ENCODE measurements at regions not wholly inside any gene's neighbourhood (a gene's known extent, or its start where the extent isn't known, plus 50 kb on each side); places are given as distances from the start of the nearest gene placed in this dataset.

DNA sequence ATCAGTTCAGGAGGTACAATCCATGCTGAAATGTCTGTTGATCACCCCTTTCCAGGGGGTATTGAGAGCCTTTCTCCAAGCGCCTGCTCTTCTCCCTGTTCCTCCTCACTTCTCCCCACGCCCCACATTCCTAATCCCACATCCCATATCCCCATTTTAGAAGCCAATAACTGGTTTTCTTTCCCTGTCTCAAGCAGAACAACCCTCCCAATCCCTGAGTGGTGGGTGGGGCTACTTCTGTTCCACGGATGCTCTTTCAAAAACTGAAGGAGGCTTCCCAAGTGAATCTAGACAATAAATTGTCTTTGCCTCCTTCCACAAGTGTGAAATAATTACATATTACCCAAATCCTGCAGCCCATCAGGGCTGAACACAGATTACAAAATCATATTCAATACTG, 77.0 kb upstream of the SEMA6A start:
- H3K27me3 ChIP-seq, result no peaks in the 10 kb centered on the region
- H3K4me3 ChIP-seq, result no peak overlapping the region
- no peak for DNase-seq (ENCODE audit: extremely low spot score in 2 of 2)
- H3K36me3 ChIP-seq, result no peaks in the 10 kb centered on the region
- intact Hi-C loops (cut with DNase I), result no loop called here
- H3K9me3 ChIP-seq, result no peaks in the 10 kb centered on the region
- TF ChIP-seq POLR2AphosphoS5 (IDR thresholded peaks at IDR 0.05; ENCODE audit: insufficient read depth in 1 of 2, low read depth in 1 of 2) (no peak), POLR2A (IDR thresholded peaks at IDR 0.05) (no peak)
- TF ChIP-seq, protein P1, sequence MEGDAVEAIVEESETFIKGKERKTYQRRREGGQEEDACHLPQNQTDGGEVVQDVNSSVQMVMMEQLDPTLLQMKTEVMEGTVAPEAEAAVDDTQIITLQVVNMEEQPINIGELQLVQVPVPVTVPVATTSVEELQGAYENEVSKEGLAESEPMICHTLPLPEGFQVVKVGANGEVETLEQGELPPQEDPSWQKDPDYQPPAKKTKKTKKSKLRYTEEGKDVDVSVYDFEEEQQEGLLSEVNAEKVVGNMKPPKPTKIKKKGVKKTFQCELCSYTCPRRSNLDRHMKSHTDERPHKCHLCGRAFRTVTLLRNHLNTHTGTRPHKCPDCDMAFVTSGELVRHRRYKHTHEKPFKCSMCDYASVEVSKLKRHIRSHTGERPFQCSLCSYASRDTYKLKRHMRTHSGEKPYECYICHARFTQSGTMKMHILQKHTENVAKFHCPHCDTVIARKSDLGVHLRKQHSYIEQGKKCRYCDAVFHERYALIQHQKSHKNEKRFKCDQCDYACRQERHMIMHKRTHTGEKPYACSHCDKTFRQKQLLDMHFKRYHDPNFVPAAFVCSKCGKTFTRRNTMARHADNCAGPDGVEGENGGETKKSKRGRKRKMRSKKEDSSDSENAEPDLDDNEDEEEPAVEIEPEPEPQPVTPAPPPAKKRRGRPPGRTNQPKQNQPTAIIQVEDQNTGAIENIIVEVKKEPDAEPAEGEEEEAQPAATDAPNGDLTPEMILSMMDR (IDR thresholded peaks at IDR 0.05), result no peak
- peaks cover 7% of the 10 kb centered on the region for H3K4me1 ChIP-seq
- no peak overlapping the region for H3K27ac ChIP-seq

DNA sequence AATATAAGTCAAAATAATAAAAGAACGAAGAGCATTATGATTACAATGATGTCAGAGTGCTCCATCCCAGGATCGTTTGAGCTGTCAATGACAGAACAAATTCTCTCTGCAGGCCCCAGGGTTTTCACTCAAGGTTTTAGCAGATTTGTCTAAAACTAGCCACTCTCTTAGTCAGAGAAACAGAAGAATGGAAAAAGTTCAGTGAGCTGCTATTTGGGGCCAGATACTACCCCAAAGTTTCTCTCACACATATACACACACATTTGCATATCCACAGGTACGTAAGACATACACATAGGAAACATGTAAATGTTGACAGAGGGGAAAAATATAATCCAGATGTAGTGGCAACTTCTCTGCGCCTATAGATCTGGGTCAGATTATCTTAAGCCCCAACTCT, 76.3 kb upstream of the SEMA6A start:
- TF ChIP-seq, protein P1 (IDR thresholded peaks at IDR 0.05), result no peak
- TF ChIP-seq POLR2AphosphoS5 (IDR thresholded peaks at IDR 0.05; ENCODE audit: insufficient read depth in 1 of 2, low read depth in 1 of 2), result no peak
- no peak for TF ChIP-seq POLR2A (IDR thresholded peaks at IDR 0.05)
- Histone ChIP-seq H3K4me3 (no peak overlapping the region), H3K36me3 (no peaks in the 10 kb centered on the region), H3K9me3 (no peaks in the 10 kb centered on the region), H3K27me3 (no peaks in the 10 kb centered on the region), H3K4me1 (peaks cover 7% of the 10 kb centered on the region), H3K27ac (no peak overlapping the region)
- DNase-seq (ENCODE audit: extremely low spot score in 2 of 2), result no peak
- intact Hi-C loops (cut with DNase I), result no loop called here

DNA sequence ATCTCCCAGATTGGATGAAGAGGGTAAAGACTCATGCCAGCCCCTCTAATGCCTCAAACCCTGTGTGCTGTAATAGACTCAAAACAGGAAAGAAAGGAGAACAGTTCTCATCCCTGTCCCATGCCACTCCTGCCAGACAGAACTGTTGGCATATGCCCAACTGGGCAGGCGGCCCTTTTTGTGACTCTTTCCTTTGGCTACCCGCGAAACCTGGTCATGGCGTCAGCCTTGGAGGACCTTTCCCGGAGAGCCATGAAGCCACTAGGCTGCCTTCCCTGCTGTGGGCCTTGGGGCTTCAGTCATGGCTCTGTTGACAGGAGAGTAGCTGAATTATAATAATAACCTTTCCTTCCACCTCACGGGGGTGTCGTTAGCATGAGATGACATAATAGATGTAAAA, 75.9 kb upstream of the SEMA6A start:
- DNase-seq (ENCODE audit: extremely low spot score in 2 of 2), result no peak
- H3K27me3 ChIP-seq, result no peaks in the 10 kb centered on the region
- intact Hi-C loops (cut with DNase I), result no loop called here
- H3K27ac ChIP-seq, result no peak overlapping the region
- no peak for TF ChIP-seq POLR2AphosphoS5 (IDR thresholded peaks at IDR 0.05; ENCODE audit: insufficient read depth in 1 of 2, low read depth in 1 of 2)
- TF ChIP-seq, protein P1 (IDR thresholded peaks at IDR 0.05), result no peak
- no peak for TF ChIP-seq POLR2A (IDR thresholded peaks at IDR 0.05)
- H3K9me3 ChIP-seq, result no peaks in the 10 kb centered on the region
- H3K4me3 ChIP-seq, result no peak overlapping the region
- peaks cover 7% of the 10 kb centered on the region for H3K4me1 ChIP-seq
- H3K36me3 ChIP-seq, result no peaks in the 10 kb centered on the region

GRCh38 chr5:116646611-116647289, 72.1 kb upstream of the SEMA6A start:
- intact Hi-C loops (cut with DNase I), result no loop called here
- no peaks in the 10 kb centered on the region for H3K36me3 ChIP-seq
- no peaks in the 10 kb centered on the region for H3K27me3 ChIP-seq
- no peak overlapping the region for H3K27ac ChIP-seq
- H3K4me1 ChIP-seq, result no peaks in the 10 kb centered on the region
- H3K9me3 ChIP-seq, result no peaks in the 10 kb centered on the region
- TF ChIP-seq POLR2A (IDR thresholded peaks at IDR 0.05), result no peak
- no peak for TF ChIP-seq POLR2AphosphoS5 (IDR thresholded peaks at IDR 0.05; ENCODE audit: insufficient read depth in 1 of 2, low read depth in 1 of 2)
- TF ChIP-seq, protein P1 (IDR thresholded peaks at IDR 0.05), result no peak
- H3K4me3 ChIP-seq, result no peak overlapping the region
- no peak for DNase-seq (ENCODE audit: extremely low spot score in 2 of 2)

DNA sequence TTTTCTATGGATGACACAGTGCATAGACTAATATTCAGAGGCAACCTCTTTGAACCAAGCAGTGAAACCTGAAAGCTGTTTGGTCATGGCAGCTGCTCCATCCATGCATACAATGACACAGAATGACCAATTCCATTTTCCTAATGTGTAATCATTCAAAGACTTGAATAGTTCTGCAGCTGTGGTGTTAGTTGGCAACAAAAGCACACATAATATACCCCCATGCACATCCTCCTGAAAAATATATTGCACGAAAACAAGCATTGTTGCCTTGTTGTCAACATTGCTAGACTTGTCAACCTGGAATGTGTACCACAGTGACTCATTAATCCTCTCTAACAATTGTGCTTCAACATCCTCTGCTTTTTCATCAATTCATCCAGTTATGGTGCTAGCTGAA, 71.0 kb upstream of the SEMA6A start:
- intact Hi-C loops (cut with DNase I), result no loop called here
- no peak overlapping the region for H3K4me3 ChIP-seq
- no peaks in the 10 kb centered on the region for H3K4me1 ChIP-seq
- H3K36me3 ChIP-seq, result no peaks in the 10 kb centered on the region
- H3K27ac ChIP-seq, result no peak overlapping the region
- TF ChIP-seq, protein P1 (IDR thresholded peaks at IDR 0.05), result no peak
- no peak for TF ChIP-seq POLR2A (IDR thresholded peaks at IDR 0.05)
- TF ChIP-seq POLR2AphosphoS5 (IDR thresholded peaks at IDR 0.05; ENCODE audit: insufficient read depth in 1 of 2, low read depth in 1 of 2), result no peak
- H3K9me3 ChIP-seq, result no peaks in the 10 kb centered on the region
- H3K27me3 ChIP-seq, result no peaks in the 10 kb centered on the region
- no peak for DNase-seq (ENCODE audit: extremely low spot score in 2 of 2)

All from vagina (tissue), 2 donors.